NCI-H2107 treated with DMSO at 0.1 percent for 48 hours (cell line): ENCODE measurements at regions not wholly inside any gene's neighbourhood (a gene's known extent, or its start where the extent isn't known, plus 50 kb on each side); places are given as distances from the start of the nearest gene placed in this dataset.
A peak's percentile ranks its signal among the peaks of the same experiment; 100 is the strongest.
"Not testable (repeated sequence)": the region's sequence is repeated elsewhere in the genome, so short reads cannot be mapped to it uniquely, and the experiment has no call there.

Source experiments
- DNase-seq: peaks from one replicate; lab custom pipeline; 2025; ENCODE audit not compliant: unreplicated experiment; lab: John Stamatoyannopoulos, UW

DNA sequence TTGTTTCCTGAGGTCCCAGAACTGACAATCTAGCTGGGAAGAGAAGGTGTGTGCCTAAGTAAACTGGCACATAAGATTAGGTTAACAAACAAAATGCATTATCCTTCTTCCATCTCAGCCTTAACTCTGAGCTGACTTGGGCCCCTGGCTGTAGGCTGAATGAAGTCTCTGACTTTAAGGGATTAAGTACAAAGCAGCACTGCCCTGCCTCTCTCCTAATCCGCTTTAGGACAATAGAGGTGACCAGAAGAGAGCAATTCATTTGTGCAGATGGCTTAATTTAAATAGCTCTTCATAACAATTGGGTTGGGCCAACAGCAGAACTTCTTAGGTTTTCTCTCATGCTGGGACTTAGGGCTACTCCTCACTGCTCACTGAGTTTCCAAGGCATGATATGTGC, 181.6 kb upstream of the SOX14 start:
- DNase-seq = no peak

GRCh38 chr3:137583256-137583655, 180.9 kb upstream of the SOX14 start:
- no peak for DNase-seq

DNA sequence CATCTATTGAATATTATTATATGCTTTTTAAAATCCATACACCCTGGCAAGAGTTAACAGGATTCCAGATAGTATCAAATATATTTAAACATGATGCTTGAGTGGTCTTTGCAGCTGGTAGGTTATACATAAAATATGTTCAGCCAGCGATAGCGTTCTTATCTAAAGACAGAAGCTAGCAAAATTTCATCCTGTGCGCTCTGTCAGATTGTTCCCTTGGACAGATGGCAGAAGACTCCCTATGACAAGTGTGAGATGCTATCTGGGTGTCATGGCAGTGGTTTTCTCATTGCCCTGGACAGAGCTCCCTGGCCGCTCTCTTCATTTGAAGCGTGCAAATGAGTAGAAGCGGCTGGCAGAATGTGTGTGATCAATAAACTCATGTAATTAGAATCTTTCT, 175.2 kb upstream of the SOX14 start:
- DNase-seq = no peak

DNA sequence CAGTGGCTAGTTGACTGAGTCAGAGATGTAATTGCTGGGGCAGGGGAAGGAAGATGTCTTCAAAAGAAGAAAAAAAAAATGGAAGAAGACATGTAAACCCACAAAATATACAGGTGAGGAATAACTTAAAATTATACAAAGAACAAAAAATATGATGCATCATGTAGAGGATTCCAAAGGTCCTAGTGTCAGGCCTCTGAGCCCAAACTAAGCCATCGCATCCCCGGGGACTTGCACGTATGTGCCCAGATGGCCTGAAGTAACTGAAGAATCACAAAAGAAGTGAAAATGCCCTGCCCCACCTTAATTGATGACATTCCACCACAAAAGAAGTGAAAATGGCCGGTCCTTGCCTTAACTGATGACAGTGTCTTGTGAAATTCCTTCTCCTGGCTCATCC, 168.7 kb upstream of the SOX14 start:
- not testable (repeated sequence) for DNase-seq

- DNase-seq = no peak
Observed at GRCh38 chr3:137610723-137611122, 153.4 kb upstream of the SOX14 start.

DNA sequence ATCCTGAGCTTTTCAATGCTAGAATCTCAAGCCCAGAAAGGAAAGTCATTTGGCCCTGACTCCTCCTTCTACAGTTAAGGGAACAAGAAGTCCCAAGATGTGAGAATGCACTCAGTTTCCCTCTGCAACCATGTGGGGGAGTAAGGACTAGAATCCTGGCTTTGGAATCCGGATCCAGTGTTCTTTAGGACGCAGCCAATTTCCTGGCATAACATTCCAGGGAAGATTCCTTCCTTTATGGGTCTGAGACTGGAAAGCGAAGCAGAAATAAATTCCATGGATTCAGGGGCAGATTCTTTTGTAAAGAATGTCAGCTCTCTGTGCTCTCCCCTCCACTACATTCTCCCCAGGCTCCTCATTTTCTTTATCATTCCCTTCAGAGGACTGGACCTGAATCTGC, 151.8 kb upstream of the SOX14 start:
- DNase-seq = no peak

DNA sequence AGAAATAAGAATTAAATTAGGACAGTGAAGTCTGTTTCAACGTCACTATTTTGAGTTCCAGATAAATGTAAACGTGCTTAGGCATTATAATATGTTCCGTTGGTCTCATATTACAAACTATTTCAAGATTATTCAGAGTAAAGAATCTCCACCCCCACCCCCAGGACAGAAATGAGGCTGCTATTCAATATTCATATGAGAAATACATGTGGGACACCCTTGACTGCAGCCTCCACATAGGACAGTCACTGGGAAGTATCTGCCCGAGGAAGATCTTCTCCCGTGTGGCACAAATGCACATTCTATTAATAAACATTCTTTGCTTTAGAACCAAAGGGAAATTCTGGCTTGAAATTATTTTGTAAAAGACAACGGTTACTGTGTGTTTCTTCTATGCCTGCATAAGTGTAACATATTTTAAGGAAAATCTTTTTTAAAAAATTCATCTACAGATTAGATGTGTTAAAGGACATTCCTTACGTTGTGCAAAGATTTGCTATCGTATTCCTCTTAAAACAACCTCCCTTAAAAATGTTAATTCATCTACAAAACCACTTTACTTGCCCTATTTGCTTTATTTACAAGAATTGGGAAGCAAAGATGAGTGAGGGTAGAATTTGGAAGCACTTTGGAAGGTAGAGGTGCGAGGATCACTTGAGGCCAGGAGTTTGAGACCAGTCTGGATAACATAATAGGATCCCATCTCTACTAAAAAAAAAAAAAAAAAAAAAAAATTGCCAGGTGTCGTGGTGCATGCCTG, 148.3 kb upstream of the SOX14 start:
- DNase-seq = no peak

GRCh38 chr3:137641879-137642704, 122.0 kb upstream of the SOX14 start:
- DNase-seq = no peak

DNA sequence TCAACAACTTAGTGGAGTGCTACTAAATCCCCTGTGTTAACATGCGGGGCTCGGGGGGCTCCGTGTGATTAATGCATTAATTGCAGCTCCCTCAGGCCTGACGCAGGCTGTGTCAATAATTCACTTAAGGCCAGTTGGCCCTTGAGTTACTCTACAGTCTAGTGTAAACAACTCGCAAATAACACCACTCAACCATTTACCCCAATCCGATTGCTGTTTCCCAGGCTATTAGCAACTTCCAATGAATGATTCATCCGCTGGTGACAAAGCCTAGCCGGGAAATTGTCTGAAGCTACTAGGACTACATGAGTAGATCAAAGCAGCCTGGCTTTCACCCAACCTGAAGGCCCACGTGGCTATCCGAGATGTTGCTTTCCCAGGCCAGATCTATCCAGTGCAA, 121.3 kb upstream of the SOX14 start:
- no peak for DNase-seq

DNA sequence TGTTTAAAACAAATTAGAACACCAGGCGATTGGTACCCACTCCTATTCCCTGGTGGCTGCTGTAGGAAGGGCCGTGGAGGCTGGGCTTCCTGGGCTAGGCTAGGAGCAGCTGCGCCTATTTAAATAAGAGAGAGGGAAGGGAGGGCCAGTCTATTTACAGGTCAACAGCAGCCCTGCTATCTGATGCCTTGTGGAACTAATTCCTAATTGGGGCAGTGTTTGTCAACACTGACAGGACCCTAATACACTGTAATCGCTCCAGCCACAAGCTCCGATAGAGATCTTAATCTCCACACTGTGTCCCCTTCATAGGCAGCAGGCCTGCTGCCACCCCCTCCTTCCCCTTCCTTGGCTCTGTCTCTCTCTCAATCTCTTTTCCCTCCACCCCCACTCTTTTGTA, 116.9 kb upstream of the SOX14 start:
- DNase-seq = no peak

- DNase-seq = no peak
Observed at GRCh38 chr3:137669519-137670060, 94.5 kb upstream of the SOX14 start.

GRCh38 chr3:137687181-137687879, 76.8 kb upstream of the SOX14 start:
- DNase-seq = no peak

DNA sequence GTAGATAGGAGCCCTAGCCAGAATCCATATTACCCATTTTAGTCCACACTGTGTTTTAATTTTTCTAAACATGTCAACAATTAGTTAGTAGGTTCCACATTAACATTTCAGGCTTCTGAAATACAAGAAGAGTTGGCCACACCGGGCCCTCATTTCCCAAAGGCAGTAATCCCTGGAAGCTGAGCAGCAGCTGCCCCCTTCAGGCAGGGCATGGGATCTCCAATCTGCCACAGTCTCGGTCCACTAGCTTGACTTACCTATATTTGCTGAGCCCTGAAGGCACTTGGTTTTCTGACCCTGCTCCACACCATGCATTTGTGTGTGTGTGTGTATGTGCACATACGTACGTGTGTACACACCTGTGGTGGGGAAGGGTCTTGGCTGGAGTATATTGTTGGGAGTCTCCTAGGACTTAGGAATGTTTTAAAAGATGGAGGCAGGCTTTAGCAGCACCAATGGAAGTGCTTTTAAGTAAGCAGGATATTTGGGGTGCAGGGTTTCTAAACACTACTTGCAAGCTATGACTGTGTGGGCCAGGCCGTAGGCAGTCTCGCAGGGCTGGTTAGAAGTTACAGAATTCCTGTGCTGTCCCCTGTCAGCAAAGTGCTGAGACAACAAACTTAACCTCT, 71.2 kb upstream of the SOX14 start:
- peak; percentile 34 for DNase-seq

GRCh38 chr3:137693791-137694190, 70.3 kb upstream of the SOX14 start:
- no peak for DNase-seq

- no peak for DNase-seq
Observed at GRCh38 chr3:137694836-137695235, 69.3 kb upstream of the SOX14 start.

DNA sequence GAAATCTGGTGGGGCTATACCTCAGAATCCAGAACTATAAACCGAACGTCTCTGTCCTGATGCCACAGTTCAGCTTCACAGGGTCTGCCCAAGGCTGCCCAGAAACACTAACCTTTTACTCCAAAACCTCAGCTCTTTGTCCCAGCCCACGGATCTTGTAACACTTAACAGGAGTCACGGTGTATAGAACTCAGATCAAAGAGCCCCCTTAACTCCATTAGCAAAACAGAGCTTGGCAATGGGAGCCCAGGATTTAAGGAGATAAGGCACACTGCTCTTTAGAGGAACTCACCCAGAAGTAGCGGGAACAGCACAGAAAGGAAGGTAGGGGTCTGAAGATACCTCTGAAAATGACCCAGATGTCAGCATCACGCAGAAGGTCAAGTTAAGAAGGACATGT, 68.8 kb upstream of the SOX14 start:
- no peak for DNase-seq

DNA sequence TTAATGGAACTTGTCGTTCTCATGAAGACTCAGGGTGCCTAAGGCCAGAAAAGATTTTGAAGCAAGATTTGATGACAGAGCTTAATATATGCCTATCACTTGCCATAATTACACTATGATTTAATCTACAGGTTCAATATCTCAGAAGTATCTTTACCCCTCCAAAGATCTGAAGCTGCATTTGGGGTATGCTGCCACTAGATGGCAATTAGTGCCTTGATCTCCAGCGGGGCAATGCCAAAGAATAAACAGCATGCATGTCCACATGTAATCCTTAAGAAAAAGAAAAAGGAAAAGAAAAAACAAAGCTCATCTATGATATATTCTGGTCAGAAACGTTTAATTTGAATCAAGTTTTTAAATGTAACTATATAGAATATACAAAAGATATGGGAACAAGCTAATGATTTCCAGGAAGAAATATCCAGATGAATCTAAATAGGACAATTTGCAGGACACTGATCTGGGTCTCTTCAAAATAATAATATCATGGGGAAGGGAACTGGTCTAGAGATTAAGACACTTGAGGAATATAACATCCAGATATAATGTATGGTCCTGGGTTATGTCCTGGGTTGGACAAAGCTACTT, 55.0 kb upstream of the SOX14 start:
- no peak for DNase-seq

- DNase-seq = not testable (repeated sequence)
Observed at GRCh38 chr3:137713965-137714364, 50.1 kb upstream of the SOX14 start.
